ENCODE measurements at regions not wholly inside any gene's neighbourhood (a gene's known extent, or its start where the extent isn't known, plus 50 kb on each side); places are given as distances from the start of the nearest gene placed in this dataset.

- intact Hi-C loops (cut with DNase I, micrococcal nuclease), result no loop called here
- H3K9me3 ChIP-seq, result no peaks in the 10 kb centered on the region
- no peak for ATAC-seq
- no peaks in the 10 kb centered on the region for H3K36me3 ChIP-seq (ENCODE audit: low read depth)
- H3K4me3 ChIP-seq, result no peak overlapping the region
- no peak for DNase-seq
- no peak for TF ChIP-seq CTCF (IDR thresholded peaks at IDR 0.05)
- no peaks in the 10 kb centered on the region for H3K4me1 ChIP-seq (ENCODE audit: low read depth)
These were observed 259.8 kb upstream of the SEMA3A start for GRCh38 chr7:84454174-84454959.

- Histone ChIP-seq H3K4me1 (ENCODE audit: low read depth) (no peaks in the 10 kb centered on the region), H3K9me3 (no peaks in the 10 kb centered on the region), H3K4me3 (no peak overlapping the region), H3K36me3 (ENCODE audit: low read depth) (no peaks in the 10 kb centered on the region)
- intact Hi-C loops (cut with DNase I, micrococcal nuclease), result no loop called here
- no peak for ATAC-seq
- no peak for DNase-seq
- no peak for TF ChIP-seq CTCF (IDR thresholded peaks at IDR 0.05)
These were observed 258.0 kb upstream of the SEMA3A start for GRCh38 chr7:84452618-84453017.

- intact Hi-C loops (cut with DNase I, micrococcal nuclease), result no loop called here
- H3K9me3 ChIP-seq, result no peaks in the 10 kb centered on the region
- H3K4me3 ChIP-seq, result no peak overlapping the region
- H3K4me1 ChIP-seq (ENCODE audit: low read depth), result no peaks in the 10 kb centered on the region
- no peaks in the 10 kb centered on the region for H3K36me3 ChIP-seq (ENCODE audit: low read depth)
- TF ChIP-seq CTCF (IDR thresholded peaks at IDR 0.05), result no peak
- DNase-seq, result no peak
- ATAC-seq, result no peak
These were observed 256.2 kb upstream of the SEMA3A start for GRCh38 chr7:84450772-84451171.

- no peaks in the 10 kb centered on the region for H3K9me3 ChIP-seq
- ATAC-seq, result no peak
- no peak overlapping the region for H3K4me3 ChIP-seq
- DNase-seq, result peak in 1 of 3 donors; percentile 39
- intact Hi-C loops (cut with DNase I, micrococcal nuclease), result no loop called here
- no peaks in the 10 kb centered on the region for H3K4me1 ChIP-seq (ENCODE audit: low read depth)
- no peaks in the 10 kb centered on the region for H3K36me3 ChIP-seq (ENCODE audit: low read depth)
- no peak for TF ChIP-seq CTCF (IDR thresholded peaks at IDR 0.05)
These were observed 253.2 kb upstream of the SEMA3A start for GRCh38 chr7:84447636-84448293.

- no peak overlapping the region for H3K4me3 ChIP-seq
- H3K9me3 ChIP-seq, result no peaks in the 10 kb centered on the region
- ATAC-seq (no peak), DNase-seq (peak in 1 of 3 donors; percentile 40)
- no peaks in the 10 kb centered on the region for H3K36me3 ChIP-seq (ENCODE audit: low read depth)
- H3K4me1 ChIP-seq (ENCODE audit: low read depth), result no peaks in the 10 kb centered on the region
- intact Hi-C loops (cut with DNase I, micrococcal nuclease), result no loop called here
- no peak for TF ChIP-seq CTCF (IDR thresholded peaks at IDR 0.05)
These were observed 252.4 kb upstream of the SEMA3A start for GRCh38 chr7:84446991-84447480.

Measured in mucosa of descending colon (tissue), 3 donors.